Hepatocyte (in vitro differentiated cells): ENCODE measurements at regions not wholly inside any gene's neighbourhood (a gene's known extent, or its start where the extent isn't known, plus 50 kb on each side); places are given as distances from the start of the nearest gene placed in this dataset.
"Not testable (repeated sequence)": the region's sequence is repeated elsewhere in the genome, so short reads cannot be mapped to it uniquely, and the experiment has no call there.

ENCODE experiments used
- CTCF ChIP-seq: fragments of 200-600 bp; sonication (generic); IDR thresholded peaks from 2 replicates; pipeline ENCODE4 v1.5.1; 2016; ENCODE audit warnings: antibody characterized with exemption, mild to moderate bottlenecking; ENCODE audit not compliant: poor library complexity
- EZH2 ChIP-seq: fragments of 200-600 bp; sonication (generic); IDR thresholded peaks from 2 replicates; pipeline ENCODE4 v1.6.1; 2016; ENCODE audit warnings: antibody characterized with exemption, mild to moderate bottlenecking, borderline replicate concordance
- EZH2phosphoT487 ChIP-seq: fragments of 200-600 bp; sonication (generic); IDR thresholded peaks from one replicate; pipeline ENCODE4 v1.6.1; 2018; ENCODE audit warnings: antibody characterized with exemption, mild to moderate bottlenecking, low read depth, moderate library complexity; ENCODE audit not compliant: unreplicated experiment, severe bottlenecking

- not testable (repeated sequence) for TF ChIP-seq CTCF, EZH2, EZH2phosphoT487
Observed at GRCh38 chr5:74523698-74524097, 116.8 kb downstream of the ENC1 start.
